Caco-2 (cell line): ENCODE measurements at regions not wholly inside any gene's neighbourhood (a gene's known extent, or its start where the extent isn't known, plus 50 kb on each side); places are given as distances from the start of the nearest gene placed in this dataset.

Experiments used
- BruUV-seq: library from RNA; stranded (reverse); fragments of 400-500 nt; replicated peaks from 2 replicates; lab custom pipeline; 2021; lab: Mats Ljungman, UMichigan
- CTCF ChIA-PET: fragments of 300-600 bp; sonication (Branson Sonifier 250); formaldehyde crosslinking; loops from one replicate; lab custom pipeline; 2022; ENCODE audit warnings: antibody characterized with exemption; lab: Charles Lee
- POLR2A ChIA-PET: fragments of 300-600 bp; sonication (Branson Sonifier 250); formaldehyde crosslinking; loops from one replicate; lab custom pipeline; 2022; ENCODE audit warnings: antibody characterized with exemption; lab: Charles Lee
- DNase-seq, 2 experiments: peaks; one replicate each; pipeline versions ENCODE4 v3.0.0 to v3.0.0-alpha.2; 2020 to 2022
- H3K27me3 ChIP-seq: replicated peaks from 2 replicates; pipeline ENCODE4 v1.6.0; 2011; ENCODE audit warnings: low read length; ENCODE audit not compliant: control insufficient read depth, insufficient read depth
- H3K36me3 ChIP-seq: 2 replicates; pipeline ENCODE4 v1.5.1; 2011; ENCODE audit warnings: low read length; ENCODE audit not compliant: control insufficient read depth, insufficient read depth
- H3K4me1 ChIP-seq: fragments of 250-450 bp; sonication (Bioruptor Pico); 2 replicates; pipeline ENCODE4 v1.5.1; 2020; ENCODE audit warnings: mild to moderate bottlenecking
- H3K4me3 ChIP-seq: 2 replicates; pipeline ENCODE4 v1.5.1; 2011; ENCODE audit warnings: low read depth, mild to moderate bottlenecking, control low read depth, low read length
- H3K9me3 ChIP-seq: fragments of 250-450 bp; sonication (Bioruptor Pico); 2 replicates; pipeline ENCODE4 v1.5.1; 2020; ENCODE audit warnings: mild to moderate bottlenecking, moderate library complexity
- H3K27ac Mint-ChIP-seq: one replicate; pipeline ENCODE4 v1.8.0; 2022; ENCODE audit warnings: mixed read lengths; ENCODE audit not compliant: unreplicated experiment
- H3K27me3 Mint-ChIP-seq: one replicate; pipeline ENCODE4 v1.8.0; 2022; ENCODE audit warnings: mixed read lengths; ENCODE audit not compliant: insufficient read depth, unreplicated experiment
- H3K36me3 Mint-ChIP-seq: one replicate; pipeline ENCODE4 v1.8.0; 2022; ENCODE audit warnings: mild to moderate bottlenecking, mixed read lengths; ENCODE audit not compliant: insufficient read depth, unreplicated experiment
- H3K4me1 Mint-ChIP-seq: one replicate; pipeline ENCODE4 v1.8.0; 2022; ENCODE audit warnings: low read depth, mixed read lengths; ENCODE audit not compliant: unreplicated experiment
- H3K4me3 Mint-ChIP-seq: one replicate; pipeline ENCODE4 v1.8.0; 2022; ENCODE audit warnings: mild to moderate bottlenecking, moderate library complexity, mixed read lengths; ENCODE audit not compliant: unreplicated experiment
- H3K9me3 Mint-ChIP-seq: one replicate; pipeline ENCODE4 v1.8.0; 2022; ENCODE audit warnings: mixed read lengths; ENCODE audit not compliant: unreplicated experiment
- CTCF ChIP-seq, 2 experiments: fragments of 200-600 bp in 1 of 2; IDR thresholded peaks; 1 replicate in 1 of 2; 2 replicates in 1 of 2; pipeline versions ENCODE4 v1.5.1 to v1.8.0; 2011 to 2022; ENCODE audit warnings: antibody characterized with exemption in 1 of 2, control low read depth in 1 of 2, inconsistent platforms in 1 of 2, low read depth in 1 of 2, low read length in 1 of 2, mild to moderate bottlenecking in 1 of 2, moderate library complexity in 1 of 2; ENCODE audit not compliant: insufficient read depth in 1 of 2, severe bottlenecking in 1 of 2, unreplicated experiment in 1 of 2
- intact Hi-C: fragments of 100-400 bp; cut with micrococcal nuclease; formaldehyde crosslinking; loops from one replicate; pipeline ENCODE4 v1.10.0; 2022; ENCODE audit not compliant: unreplicated experiment

- Histone ChIP-seq H3K36me3 (no peaks in the 10 kb centered on the region), H3K4me3 (no peak overlapping the region), H3K9me3 (no peaks in the 10 kb centered on the region), H3K4me1 (no peaks in the 10 kb centered on the region), H3K27me3 (no peaks in the 10 kb centered on the region)
- Mint-ChIP-seq H3K36me3 (no peaks in the 10 kb centered on the region), H3K4me3 (no peak overlapping the region), H3K27ac (no peak overlapping the region), H3K4me1 (no peaks in the 10 kb centered on the region), H3K27me3 (peaks cover 2% of the 10 kb centered on the region), H3K9me3 (no peaks in the 10 kb centered on the region)
- POLR2A ChIA-PET: no interaction called here
- intact Hi-C loops: loop anchor here (2.0 kb wide), 1 partner anchor 417 kb away; no protein-coding TSS in a partner anchor
- no TSS peak for BruUV-seq
- no peak for DNase-seq
- CTCF ChIA-PET: interaction anchor here (2.2 kb wide), 1 partner anchor 49 kb away, joined by 10 read pairs; no protein-coding TSS in a partner anchor
- no peak for TF ChIP-seq CTCF (IDR thresholded peaks at IDR 0.05; ENCODE audit: insufficient read depth in 1 of 2, low read depth in 1 of 2, low read length in 1 of 2, severe bottlenecking in 1 of 2, unreplicated experiment in 1 of 2)
Observed at GRCh38 chr7:54837761-54838160, 78.8 kb upstream of the SEC61G start.

GRCh38 chr7:54838175-54838910 is 79.3 kb upstream of the SEC61G start:
- Histone ChIP-seq H3K4me3 (no peak overlapping the region), H3K27me3 (no peaks in the 10 kb centered on the region), H3K9me3 (no peaks in the 10 kb centered on the region), H3K36me3 (no peaks in the 10 kb centered on the region), H3K4me1 (no peaks in the 10 kb centered on the region)
- H3K27ac Mint-ChIP-seq: no peak overlapping the region
- no TSS peak for BruUV-seq
- H3K36me3 Mint-ChIP-seq: no peaks in the 10 kb centered on the region
- no peaks in the 10 kb centered on the region for H3K9me3 Mint-ChIP-seq
- H3K27me3 Mint-ChIP-seq: peaks cover 2% of the 10 kb centered on the region
- H3K4me3 Mint-ChIP-seq: no peak overlapping the region
- ChIA-PET POLR2A (no interaction called here), CTCF (interaction anchor here (1.0 to 2.2 kb wide), 2 partner anchors 50 to 417 kb away, joined by 4 to 10 read pairs; no protein-coding TSS in a partner anchor)
- no peak for TF ChIP-seq CTCF (IDR thresholded peaks at IDR 0.05; ENCODE audit: insufficient read depth in 1 of 2, low read depth in 1 of 2, low read length in 1 of 2, severe bottlenecking in 1 of 2, unreplicated experiment in 1 of 2)
- no peaks in the 10 kb centered on the region for H3K4me1 Mint-ChIP-seq
- DNase-seq: no peak
- intact Hi-C loops: loop anchor here (2.0 kb wide), 1 partner anchor 416 kb away; no protein-coding TSS in a partner anchor

GRCh38 chr7:54839575-54840213 is 80.7 kb upstream of the SEC61G start:
- no peaks in the 10 kb centered on the region for H3K4me1 Mint-ChIP-seq
- Histone ChIP-seq H3K4me1 (no peaks in the 10 kb centered on the region), H3K4me3 (no peak overlapping the region), H3K9me3 (no peaks in the 10 kb centered on the region), H3K36me3 (no peaks in the 10 kb centered on the region), H3K27me3 (no peaks in the 10 kb centered on the region)
- no peak overlapping the region for H3K27ac Mint-ChIP-seq
- H3K9me3 Mint-ChIP-seq: no peaks in the 10 kb centered on the region
- ChIA-PET POLR2A (no interaction called here), CTCF (interaction anchor here (2.2 kb wide), 1 partner anchor 51 kb away, joined by 10 read pairs; no protein-coding TSS in a partner anchor)
- peaks cover 6% of the 10 kb centered on the region for H3K27me3 Mint-ChIP-seq
- peak; percentile 44 to 81 for TF ChIP-seq CTCF (IDR thresholded peaks at IDR 0.05; ENCODE audit: insufficient read depth in 1 of 2, low read depth in 1 of 2, low read length in 1 of 2, severe bottlenecking in 1 of 2, unreplicated experiment in 1 of 2)
- intact Hi-C loops: loop anchor here (1.0 to 2.0 kb wide), 2 partner anchors 51 to 415 kb away; no protein-coding TSS in a partner anchor
- no peak overlapping the region for H3K4me3 Mint-ChIP-seq
- no peaks in the 10 kb centered on the region for H3K36me3 Mint-ChIP-seq
- BruUV-seq: no TSS peak
- DNase-seq: peak; percentile 56 to 74
